ENCODE measurements at regions not wholly inside any gene's neighbourhood (a gene's known extent, or its start where the extent isn't known, plus 50 kb on each side); places are given as distances from the start of the nearest gene placed in this dataset.
"Not testable (repeated sequence)": the region's sequence is repeated elsewhere in the genome, so short reads cannot be mapped to it uniquely, and the experiment has no call there.

DNA sequence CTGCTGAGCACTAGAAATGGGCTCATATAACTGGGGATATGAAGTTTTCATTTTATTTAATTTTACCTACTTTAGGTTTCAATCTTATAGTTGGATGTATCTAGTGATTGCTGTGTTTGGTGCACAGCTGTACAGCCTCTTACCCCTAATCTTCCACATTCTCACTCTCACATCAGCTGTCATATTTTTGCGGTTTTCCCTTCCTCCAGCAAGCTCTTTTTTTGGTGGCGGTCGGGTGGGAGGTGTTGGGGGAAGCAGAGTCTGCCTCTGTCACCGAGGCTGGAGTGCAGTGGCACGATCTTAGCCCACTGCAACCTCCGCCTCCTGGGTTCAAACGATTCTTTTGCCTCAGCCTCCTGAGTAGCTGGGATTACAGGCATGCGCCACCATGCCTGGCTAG, 445.1 kb upstream of the ISX start:
- no peak for FAIRE-seq

DNA sequence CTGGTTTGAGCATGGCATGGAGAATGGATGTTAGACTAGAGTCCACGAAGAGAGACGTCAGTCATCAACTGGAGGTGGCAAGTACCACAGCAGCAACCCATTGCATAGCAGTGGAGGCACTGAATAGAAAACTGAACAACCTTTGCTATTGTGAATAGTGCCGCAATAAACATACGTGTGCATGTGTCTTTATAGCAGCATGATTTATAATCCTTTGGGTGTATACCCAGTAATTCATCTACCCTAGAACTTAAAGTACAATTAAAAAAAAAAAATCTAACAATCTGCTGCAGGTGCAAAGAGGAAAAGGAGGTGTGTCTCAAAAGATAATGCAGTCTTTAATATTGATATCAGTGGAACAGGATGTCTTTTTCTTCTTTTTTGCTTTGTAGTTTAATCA, 443.4 kb upstream of the ISX start:
- TF ChIP-seq POLR2AphosphoS5 (IDR thresholded peaks at IDR 0.05; ENCODE audit: low read depth, low read length) (no peak), POLR2A (IDR thresholded peaks at IDR 0.05; ENCODE audit: low read depth, low read length) (no peak), TAF1 (IDR thresholded peaks at IDR 0.05; ENCODE audit: borderline replicate concordance, low read depth, low read length) (no peak)
- no peak for FAIRE-seq
- no peak for DNase-seq (ENCODE audit: insufficient read length)

More for the DNA sequence above, 445.1 kb upstream of the ISX start:
- no peak for DNase-seq (ENCODE audit: insufficient read length)
- TF ChIP-seq POLR2AphosphoS5 (IDR thresholded peaks at IDR 0.05; ENCODE audit: low read depth, low read length): no peak
- TF ChIP-seq POLR2A (IDR thresholded peaks at IDR 0.05; ENCODE audit: low read depth, low read length): no peak
- no peak for TF ChIP-seq TAF1 (IDR thresholded peaks at IDR 0.05; ENCODE audit: borderline replicate concordance, low read depth, low read length)

DNA sequence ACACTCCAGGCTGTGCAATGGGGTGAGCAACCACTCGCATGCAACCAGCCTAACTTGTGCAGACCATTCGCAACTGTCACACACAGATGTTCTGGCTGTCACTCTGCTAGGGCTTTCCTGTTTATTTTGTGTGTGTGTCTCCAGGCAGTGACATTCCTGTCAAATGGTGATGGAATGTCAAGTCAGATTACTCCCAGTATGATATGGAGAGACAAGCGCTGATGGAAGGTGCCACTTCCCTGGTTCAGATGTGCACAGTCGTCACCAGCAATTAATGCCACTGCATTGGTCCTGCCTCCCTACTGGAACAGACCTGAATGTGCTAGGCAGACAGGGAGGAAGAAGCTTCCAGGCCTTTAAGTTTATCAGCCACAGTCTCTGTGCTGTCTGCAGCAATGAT, 442.4 kb upstream of the ISX start:
- FAIRE-seq: no peak
- DNase-seq (ENCODE audit: insufficient read length): no peak
- no peak for TF ChIP-seq POLR2AphosphoS5 (IDR thresholded peaks at IDR 0.05; ENCODE audit: low read depth, low read length)
- TF ChIP-seq POLR2A (IDR thresholded peaks at IDR 0.05; ENCODE audit: low read depth, low read length): no peak
- no peak for TF ChIP-seq TAF1 (IDR thresholded peaks at IDR 0.05; ENCODE audit: borderline replicate concordance, low read depth, low read length)

DNA sequence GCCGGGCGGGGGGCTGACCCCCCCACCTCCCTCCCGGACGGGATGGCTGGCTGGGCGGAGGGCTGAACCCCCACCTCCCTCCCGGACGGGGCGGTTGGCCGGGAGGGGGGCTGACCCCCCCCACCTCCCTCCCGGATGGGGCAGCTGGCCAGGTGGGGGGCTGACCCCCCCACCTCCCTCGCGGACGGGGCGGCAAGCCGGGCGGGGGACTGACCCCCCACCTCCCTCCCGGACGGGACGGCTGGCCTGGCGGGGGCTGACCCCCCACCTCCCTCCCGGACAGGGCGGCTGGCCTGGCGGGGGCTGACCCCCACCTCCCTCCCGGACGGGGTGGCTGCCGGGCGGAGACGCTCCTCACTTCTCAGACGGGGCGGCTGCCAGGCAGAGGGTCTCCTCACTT, 440.1 kb upstream of the ISX start:
- FAIRE-seq; DNase-seq (ENCODE audit: insufficient read length): not testable (repeated sequence)

DNA sequence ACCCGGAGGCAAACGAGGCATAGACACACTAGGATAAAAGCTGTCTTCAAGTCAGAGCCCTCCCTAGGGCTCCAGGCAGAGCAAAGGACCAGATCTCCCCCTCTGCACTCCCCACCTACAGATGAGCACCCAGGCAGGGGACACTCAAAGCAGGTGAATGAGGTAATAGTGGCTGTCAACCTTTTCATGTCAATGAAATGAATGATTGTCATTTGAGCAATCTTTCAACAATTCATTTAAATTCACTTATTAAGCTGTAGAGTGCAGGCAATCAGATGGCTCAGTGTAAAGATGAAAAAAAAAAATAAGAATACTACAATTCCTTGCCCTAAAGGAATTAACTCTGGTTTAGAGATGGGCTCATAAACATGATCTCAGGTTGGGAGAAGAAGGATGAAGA, 427.8 kb upstream of the ISX start:
- TF ChIP-seq POLR2A (IDR thresholded peaks at IDR 0.05; ENCODE audit: low read depth, low read length): no peak
- TF ChIP-seq POLR2AphosphoS5 (IDR thresholded peaks at IDR 0.05; ENCODE audit: low read depth, low read length): no peak
- TF ChIP-seq TAF1 (IDR thresholded peaks at IDR 0.05; ENCODE audit: borderline replicate concordance, low read depth, low read length): no peak
- DNase-seq (ENCODE audit: insufficient read length): no peak
- no peak for FAIRE-seq

DNA sequence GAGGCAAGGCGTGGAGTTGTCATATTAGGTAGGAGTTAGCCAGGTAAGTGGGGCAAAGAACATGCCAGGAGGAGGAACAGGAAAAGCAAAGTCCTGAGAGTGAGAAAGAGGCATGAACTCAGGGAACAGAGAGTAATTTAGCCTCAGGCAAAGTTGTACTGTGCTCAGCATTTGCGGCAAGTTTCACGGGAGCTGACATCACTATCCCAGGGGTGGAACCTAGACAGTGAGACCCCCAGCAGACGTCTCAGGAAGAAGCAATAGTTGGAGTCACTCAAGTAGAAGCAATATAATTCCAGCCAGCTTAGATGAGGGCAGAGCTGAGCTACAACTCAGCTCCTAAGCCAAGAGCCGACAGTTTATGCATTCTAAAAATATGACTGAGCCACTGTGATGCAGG, 426.0 kb upstream of the ISX start:
- DNase-seq (ENCODE audit: insufficient read length) (no peak), FAIRE-seq (no peak)
- no peak for TF ChIP-seq POLR2AphosphoS5 (IDR thresholded peaks at IDR 0.05; ENCODE audit: low read depth, low read length)
- no peak for TF ChIP-seq TAF1 (IDR thresholded peaks at IDR 0.05; ENCODE audit: borderline replicate concordance, low read depth, low read length)
- no peak for TF ChIP-seq POLR2A (IDR thresholded peaks at IDR 0.05; ENCODE audit: low read depth, low read length)

DNA sequence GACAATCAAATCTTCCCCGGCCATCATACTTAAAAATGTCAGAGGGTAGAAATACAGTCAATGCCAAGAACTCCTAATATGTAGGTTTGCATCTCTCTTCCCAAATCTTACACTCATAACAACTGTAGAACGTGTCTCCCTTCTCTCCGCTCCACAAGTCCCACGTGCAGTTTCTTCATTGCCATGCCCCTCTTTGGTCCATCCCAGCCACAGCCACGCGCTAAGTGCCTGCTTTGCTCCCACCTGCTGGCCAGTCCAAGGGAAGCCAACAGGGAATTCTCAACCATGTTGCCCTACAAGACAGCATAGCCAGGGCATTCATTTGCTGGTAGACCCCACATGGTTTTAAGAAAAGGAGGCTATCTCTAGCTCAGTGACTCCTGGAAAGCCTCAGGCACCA, 420.6 kb upstream of the ISX start:
- no peak for FAIRE-seq
- TF ChIP-seq TAF1 (IDR thresholded peaks at IDR 0.05; ENCODE audit: borderline replicate concordance, low read depth, low read length): no peak
- no peak for TF ChIP-seq POLR2AphosphoS5 (IDR thresholded peaks at IDR 0.05; ENCODE audit: low read depth, low read length)
- no peak for TF ChIP-seq POLR2A (IDR thresholded peaks at IDR 0.05; ENCODE audit: low read depth, low read length)
- no peak for DNase-seq (ENCODE audit: insufficient read length)

DNA sequence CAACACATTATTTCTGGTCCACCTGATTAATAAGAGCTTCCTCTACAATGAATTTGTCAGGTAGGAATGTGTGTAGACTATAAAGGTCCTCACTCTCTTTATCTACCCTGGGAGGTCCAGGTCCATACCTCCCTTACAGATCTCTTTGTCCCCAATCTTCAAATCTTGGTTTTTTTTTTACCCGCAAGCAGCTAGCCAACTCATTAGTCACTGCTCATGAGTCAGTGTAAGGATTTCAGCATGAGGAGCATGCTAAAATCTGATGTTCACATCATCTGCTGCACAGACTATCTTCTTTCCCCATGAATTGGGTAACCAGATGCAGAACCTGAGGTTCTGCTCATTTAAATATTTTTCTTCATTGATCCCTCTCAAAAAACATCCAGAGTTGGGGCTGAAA, 397.0 kb upstream of the ISX start:
- DNase-seq (ENCODE audit: insufficient read length) (no peak), FAIRE-seq (no peak)
- TF ChIP-seq POLR2AphosphoS5 (IDR thresholded peaks at IDR 0.05; ENCODE audit: low read depth, low read length) (no peak), POLR2A (IDR thresholded peaks at IDR 0.05; ENCODE audit: low read depth, low read length) (no peak), TAF1 (IDR thresholded peaks at IDR 0.05; ENCODE audit: borderline replicate concordance, low read depth, low read length) (no peak)

DNA sequence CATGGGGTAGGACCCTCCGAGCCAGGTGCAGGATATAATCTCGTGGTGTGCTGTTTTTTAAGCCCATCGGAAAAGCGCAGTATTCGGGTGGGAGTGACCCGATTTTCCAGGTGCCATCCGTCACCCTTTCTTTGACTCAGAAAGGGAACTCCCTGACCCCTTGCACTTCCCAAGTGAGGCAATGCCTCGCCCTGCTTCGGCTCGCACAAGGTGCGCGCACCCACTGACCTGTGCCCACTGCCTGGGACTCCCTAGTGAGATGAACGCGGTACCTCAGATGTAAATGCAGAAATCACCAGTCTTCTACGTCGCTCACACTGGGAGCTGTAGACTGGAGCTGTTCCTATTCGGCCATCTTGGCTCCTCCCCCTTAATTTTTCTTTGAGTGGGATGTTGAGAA, 382.9 kb upstream of the ISX start:
- FAIRE-seq; DNase-seq (ENCODE audit: insufficient read length): not testable (repeated sequence)

DNA sequence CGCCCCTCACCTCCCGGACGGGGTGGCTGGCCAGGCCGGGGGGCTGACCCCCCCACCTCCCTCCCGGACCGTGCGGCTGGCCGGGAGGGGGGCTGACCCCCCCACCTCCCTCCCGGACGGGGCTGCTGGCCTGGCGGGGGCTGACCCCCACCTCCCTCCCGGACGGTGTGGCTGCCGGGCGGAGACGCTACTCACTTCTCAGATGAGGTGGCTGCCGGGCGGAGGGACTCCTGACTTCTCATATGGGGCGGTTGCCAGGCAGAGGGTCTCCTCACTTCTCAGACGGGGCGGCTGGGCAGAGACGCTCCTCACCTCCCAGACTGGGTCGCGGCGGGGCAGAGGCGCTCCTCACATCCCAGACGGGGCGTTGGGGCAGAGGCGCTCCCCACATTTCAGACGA, 381.7 kb upstream of the ISX start:
- DNase-seq (ENCODE audit: insufficient read length); FAIRE-seq: not testable (repeated sequence)

DNA sequence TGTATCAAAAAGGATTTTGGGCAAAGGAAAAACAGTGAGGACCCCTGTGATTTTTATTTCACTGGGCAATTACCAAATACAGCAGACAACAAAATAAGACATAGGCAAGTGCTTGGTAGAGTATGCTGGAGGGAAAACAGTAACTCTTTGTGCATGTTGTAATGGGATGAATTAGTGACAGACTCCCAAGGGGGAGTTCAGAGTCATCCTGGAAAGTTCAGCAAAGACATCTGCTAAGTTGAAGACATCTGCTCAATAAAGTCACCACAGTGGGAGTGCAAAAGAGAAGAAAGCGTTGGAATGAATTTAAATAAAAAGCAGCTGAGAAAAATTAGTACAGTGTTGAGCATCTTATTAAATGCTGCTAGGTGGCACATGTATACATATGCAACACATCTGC, 378.8 kb upstream of the ISX start:
- FAIRE-seq (no peak), DNase-seq (ENCODE audit: insufficient read length) (no peak)
- TF ChIP-seq TAF1 (IDR thresholded peaks at IDR 0.05; ENCODE audit: borderline replicate concordance, low read depth, low read length) (no peak), POLR2A (IDR thresholded peaks at IDR 0.05; ENCODE audit: low read depth, low read length) (no peak), POLR2AphosphoS5 (IDR thresholded peaks at IDR 0.05; ENCODE audit: low read depth, low read length) (no peak)

DNA sequence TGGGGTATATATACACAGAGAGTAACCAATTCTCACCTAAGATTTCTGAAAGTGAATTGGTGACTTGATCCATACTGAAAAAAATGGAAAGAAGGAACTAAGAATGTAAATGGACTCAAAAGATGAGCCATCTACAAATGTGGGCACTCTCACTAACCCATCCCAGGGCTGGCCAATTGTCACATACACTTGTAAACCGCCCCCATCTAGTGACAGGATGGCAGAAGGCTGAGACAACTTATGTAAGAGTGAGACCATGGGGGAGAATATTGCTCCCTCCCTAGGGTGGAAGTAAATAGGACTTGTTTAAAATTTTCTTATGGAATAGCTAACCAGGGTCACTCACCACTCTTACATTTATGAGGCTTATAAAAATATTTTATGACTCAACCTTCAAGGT, 377.1 kb upstream of the ISX start:
- TF ChIP-seq POLR2A (IDR thresholded peaks at IDR 0.05; ENCODE audit: low read depth, low read length): no peak
- no peak for TF ChIP-seq TAF1 (IDR thresholded peaks at IDR 0.05; ENCODE audit: borderline replicate concordance, low read depth, low read length)
- no peak for TF ChIP-seq POLR2AphosphoS5 (IDR thresholded peaks at IDR 0.05; ENCODE audit: low read depth, low read length)
- no peak for DNase-seq (ENCODE audit: insufficient read length)
- no peak for FAIRE-seq

DNA sequence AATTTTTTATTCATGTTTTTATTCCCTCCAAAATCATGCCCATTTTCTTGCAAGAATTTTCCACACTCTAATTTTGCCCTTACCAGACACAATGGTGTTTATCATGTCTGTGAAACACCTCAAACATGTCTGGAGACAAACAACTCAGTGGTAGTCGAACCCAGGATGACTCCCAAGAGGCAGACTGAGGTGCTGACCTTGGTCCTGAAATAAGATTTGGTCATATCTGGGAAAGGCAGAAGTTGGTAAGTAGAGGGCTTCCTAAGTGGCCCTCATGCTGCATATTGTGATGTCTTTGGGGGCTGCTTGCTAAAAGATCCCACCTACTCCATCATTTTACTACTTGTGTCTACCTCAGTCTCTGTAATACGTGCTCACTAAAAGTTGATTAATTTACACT, 369.4 kb upstream of the ISX start:
- TF ChIP-seq POLR2A (IDR thresholded peaks at IDR 0.05; ENCODE audit: low read depth, low read length): no peak
- no peak for TF ChIP-seq TAF1 (IDR thresholded peaks at IDR 0.05; ENCODE audit: borderline replicate concordance, low read depth, low read length)
- TF ChIP-seq POLR2AphosphoS5 (IDR thresholded peaks at IDR 0.05; ENCODE audit: low read depth, low read length): no peak
- FAIRE-seq: no peak
- no peak for DNase-seq (ENCODE audit: insufficient read length)

DNA sequence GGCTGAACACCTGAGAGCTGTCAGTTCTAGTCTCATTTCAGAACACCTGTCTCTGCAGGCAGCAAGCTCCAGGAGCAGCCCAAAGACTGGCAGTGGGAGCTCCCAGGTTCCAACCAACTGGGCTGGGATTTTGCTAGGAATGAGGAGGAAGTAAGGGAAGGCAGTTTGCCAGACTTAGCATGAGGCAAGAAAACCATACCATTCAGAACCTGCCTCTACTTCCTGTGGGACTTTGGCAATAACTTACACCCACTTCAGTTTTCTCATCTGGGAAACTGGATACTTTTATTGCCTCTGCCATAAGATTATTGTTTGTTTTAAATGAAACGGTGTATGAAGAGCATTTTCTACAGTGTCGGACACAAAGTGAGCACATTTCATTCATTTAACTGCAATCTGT, 363.7 kb upstream of the ISX start:
- DNase-seq (ENCODE audit: insufficient read length): no peak
- no peak for TF ChIP-seq POLR2AphosphoS5 (IDR thresholded peaks at IDR 0.05; ENCODE audit: low read depth, low read length)
- TF ChIP-seq TAF1 (IDR thresholded peaks at IDR 0.05; ENCODE audit: borderline replicate concordance, low read depth, low read length): no peak
- no peak for TF ChIP-seq POLR2A (IDR thresholded peaks at IDR 0.05; ENCODE audit: low read depth, low read length)
- no peak for FAIRE-seq

Data from GM12892 (cell line).